GM18873 (cell line): ENCODE measurements at regions not wholly inside any gene's neighbourhood (a gene's known extent, or its start where the extent isn't known, plus 50 kb on each side); places are given as distances from the start of the nearest gene placed in this dataset.
"Not testable (repeated sequence)": the region's sequence is repeated elsewhere in the genome, so short reads cannot be mapped to it uniquely, and the experiment has no call there.

Source experiments
- ATAC-seq: cut with Tn5 transposase; IDR thresholded peaks from one replicate; pipeline ENCODE4 v1.9.1; 2021; ENCODE audit warnings: mild to moderate bottlenecking, moderate library complexity, moderate number of reproducible peaks; ENCODE audit not compliant: unreplicated experiment, low FRiP score

DNA sequence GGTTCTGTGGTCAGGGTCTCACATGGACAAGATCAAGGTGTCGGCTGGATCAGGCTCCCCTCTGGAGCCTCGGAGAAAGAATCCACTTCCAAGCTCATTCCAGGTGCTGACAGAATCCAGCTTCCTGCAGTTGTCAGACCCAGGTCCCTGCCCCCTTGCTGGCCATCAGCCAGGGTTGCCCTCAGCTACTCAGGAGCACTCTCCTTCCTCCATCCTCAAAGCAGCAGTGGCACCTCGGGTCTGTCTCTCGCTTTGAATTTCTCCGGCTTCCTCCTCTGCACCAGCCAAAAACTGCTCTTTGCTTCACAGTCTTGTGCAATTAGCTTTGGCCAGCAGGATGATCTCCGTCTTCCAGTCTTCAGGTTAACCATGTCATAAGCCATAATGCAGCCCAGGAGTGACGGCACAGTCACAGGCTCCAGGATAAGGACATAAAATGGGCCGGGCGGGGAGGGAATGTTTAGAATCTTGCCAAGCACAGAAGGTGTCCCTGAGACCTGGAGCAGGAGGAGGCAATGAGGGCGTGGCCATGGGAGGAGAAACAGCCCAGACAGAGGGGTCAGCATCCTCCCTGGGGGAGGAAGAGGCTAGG, 79.4 kb upstream of the SLC25A33 start:
- no peak for ATAC-seq

DNA sequence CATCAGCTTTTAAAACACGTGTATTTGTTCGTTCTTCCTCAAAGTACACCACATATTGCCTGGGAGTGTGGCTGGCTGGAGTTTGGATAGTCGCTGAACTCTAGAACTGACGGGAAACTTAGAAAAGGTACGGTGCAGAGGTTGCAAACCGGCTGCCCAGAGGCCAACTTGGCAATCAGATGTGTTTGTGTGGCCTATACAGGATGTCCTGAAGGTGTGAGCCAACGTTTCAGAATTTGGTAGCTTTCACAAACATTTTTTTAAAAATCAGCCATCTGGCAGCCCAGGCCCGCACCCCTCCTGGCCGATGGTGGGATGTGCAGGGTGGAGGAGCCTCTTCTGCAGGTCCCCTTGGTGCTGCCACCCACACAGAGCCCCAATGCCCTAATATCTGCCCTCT, 73.6 kb upstream of the SLC25A33 start:
- ATAC-seq: no peak

DNA sequence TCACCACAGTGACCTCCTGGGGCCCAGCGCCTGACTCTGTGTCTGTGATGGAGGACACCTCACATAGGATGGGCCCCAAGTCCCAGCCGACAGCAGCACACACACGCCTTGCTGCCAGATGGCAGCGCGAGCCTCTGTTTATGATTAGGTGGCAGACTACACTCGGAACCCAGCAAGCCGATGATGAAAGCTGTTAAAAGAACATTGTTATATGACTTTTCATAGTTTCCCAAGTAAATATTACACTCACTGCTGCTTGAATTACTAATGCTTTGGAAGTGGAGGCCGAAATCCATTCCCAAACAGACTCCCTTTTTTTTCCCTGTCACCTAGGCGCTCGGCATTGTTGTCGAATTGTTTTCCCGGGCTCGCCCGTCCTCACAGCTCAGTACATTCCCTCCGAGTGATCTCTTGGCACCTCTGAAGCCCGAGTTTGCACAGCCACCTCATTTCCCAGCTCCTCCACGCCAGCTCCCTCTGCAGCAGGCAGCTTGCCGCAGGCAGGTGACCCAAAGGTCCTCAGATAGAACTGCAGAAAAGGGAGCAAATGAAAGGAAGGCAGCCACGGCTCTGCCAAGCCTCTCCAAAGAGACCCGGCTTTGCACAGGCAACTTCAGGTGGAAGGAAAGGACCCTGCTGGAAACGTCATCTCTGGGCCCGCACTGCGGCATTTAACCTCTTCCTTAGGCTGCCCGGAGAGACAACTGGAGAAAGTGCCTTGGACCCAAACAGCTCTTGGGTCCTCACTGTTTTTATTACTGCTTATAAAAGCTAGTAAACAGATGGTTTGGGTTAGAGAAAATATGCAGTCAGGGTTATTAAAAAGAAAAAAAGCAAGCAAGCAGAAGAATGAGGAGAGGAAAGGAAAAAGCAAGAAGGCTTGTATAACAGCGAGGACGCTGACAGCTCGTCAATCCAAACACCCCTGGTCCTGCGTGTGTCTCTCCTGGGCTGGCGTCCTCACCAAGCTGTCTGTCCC, 72.2 kb upstream of the SLC25A33 start:
- ATAC-seq: no peak

DNA sequence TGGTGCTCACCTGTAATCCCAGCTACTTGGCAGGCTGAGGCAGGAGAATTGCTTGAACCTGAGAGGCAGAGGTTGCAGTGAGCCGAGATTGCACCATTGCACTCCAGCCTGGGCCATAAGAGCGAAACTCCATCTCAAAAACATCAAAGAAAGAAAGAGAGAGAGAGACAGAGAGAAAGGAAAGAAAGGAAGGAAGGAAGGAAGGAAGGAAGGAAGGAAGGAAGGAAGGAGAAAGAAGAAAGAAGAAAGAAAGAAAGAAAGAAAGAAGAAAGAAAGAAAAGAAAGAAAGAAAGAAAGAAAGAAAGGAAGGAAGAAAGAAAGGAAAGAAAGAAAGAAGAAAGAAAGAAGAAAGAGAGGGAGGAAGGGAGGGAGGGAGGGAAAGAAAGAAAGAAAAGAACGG, 69.4 kb upstream of the SLC25A33 start:
- ATAC-seq: not testable (repeated sequence)

DNA sequence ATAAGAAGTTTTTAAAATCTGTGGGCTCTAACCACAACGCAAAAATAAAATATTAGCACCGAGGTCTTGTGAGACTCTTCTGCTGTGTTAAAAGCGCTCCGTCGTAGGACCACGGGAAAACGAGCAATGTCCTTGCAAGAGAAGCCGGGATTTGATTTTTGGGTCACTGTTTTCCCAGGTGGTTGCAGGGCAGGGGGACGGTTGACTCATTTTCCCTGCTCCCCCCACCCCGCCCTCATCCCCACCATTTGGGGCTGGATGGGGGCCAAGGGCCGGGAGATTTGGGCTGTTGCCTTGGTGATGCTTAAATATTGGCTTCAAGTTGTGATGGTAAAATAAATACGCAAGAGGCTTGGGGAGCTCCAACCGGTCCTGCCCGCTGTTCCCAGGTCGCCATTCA, 67.6 kb upstream of the SLC25A33 start:
- no peak for ATAC-seq

DNA sequence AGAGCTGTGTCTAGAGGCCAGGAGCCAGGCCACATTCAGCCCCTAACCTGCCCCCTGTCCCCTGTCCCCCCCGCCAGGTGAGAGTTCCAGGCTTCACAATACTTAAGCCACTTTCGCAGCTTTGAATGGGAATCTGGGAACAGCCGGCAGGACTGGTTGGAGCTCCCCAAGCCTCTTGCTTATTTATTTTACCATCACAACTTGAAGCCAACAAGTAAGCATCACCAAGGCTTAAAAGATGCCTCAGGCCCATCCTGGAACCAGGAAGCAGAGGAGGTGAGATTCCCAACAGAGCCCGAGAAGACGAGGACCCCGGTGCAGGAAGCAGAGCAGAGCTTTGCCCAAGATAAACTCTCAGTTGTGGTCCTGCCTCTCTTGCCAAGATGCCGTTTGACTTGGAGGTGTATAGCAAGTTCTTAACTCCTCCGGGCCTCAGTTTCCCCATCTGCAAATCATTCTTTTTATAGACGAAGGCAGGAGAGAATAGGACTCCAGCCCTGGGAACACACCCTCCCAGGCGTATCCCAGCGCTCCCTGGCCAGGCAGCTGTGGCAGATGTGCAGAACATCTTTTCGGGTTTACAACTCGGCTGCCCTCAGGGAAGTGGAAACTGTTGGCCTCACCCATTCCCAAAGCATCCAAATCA, 66.8 kb upstream of the SLC25A33 start:
- no peak for ATAC-seq

DNA sequence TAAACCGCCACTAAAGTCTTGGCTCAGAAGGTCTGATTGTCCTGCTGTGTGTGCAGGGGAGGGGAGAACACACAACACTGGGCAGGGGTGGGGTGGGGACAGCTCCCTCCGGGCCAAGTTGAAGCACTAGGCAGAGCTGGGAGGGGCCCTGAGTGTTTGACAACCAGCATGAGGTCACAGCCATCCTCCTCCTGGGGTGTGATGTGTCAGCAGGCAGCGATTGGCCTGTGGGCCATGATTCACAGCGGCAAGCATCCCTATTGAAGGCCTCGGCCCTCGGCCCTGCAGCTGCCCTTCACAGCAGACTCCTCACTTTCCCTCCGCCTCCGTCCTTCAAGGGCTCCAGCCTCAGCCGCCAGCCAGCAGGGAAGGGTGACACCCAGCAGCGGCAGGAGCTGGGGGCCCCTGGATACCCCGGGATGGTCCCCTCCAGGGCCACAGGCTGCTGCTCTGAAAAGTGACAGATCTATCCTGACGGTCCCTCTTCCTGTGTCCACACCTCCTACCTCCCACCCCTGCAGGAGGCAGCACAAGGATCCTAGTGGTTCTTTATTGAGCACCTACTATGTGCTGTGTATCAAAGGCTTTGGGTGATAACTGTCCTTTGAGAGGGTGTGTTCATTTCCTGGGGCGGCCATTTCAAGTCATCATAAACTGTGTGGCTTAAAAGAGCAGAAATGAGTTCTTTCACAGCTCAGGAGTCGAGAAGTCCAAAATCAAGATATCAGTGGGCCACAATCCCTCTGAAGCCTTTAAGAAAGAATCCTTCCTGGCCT, 66.0 kb upstream of the SLC25A33 start:
- ATAC-seq: no peak

DNA sequence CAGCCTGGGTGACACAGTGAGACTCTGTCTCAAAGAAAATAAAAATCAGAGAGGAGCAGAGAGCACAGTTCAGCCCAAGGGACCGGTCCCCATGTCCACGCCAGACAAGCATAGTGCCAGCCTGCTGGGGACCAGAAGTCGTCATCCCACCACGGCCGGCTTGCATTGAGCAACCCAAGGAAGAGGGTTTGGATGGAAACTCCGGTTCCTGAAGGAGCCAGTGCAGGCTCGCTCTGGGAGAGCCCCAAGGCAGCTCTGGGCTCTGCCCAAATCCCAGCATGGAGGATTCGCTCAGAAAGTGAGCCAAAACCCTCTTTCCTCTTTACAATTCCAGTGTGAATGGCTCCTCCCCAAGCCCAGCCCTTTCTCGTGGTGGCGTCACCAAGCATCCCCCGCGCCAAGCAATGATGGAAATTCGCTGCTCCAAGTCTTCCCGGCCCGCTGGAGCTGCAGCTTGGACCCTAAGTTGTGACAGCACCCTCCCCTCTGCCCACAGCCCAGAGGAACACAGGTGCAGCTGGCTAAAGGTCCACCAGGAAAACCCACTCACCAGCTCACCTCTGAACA, 64.1 kb upstream of the SLC25A33 start:
- no peak for ATAC-seq

DNA sequence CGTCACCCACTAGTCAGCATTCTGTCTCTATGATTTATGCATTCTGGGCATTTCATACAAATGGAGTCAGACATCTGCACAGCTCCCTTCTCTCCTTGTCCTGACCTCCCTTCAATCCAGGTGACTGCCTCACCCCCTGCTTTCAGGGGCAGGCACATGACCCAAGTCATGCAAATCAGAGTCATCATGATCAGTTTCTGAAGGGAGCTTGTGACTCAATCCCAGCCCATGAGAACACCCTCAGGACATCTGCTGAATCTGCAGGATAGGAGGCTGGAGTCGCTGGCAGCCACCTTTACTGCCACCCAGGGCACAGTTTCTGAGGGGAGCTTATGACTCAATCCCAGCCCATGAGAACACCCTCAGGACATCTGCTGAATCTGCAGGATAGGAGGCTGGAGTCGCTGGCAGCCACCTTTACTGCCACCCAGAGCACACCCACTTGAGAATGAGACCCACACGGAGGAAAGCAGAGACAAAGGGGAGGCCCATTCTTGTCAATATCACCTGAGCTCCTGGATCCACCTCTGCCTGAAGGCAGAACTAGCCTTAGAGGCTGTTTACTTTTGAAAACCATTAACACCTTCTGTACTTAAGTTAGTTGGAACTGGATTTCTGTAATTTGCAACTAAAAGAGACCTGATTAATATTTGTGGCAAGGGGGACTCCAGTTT, 62.3 kb upstream of the SLC25A33 start:
- no peak for ATAC-seq

DNA sequence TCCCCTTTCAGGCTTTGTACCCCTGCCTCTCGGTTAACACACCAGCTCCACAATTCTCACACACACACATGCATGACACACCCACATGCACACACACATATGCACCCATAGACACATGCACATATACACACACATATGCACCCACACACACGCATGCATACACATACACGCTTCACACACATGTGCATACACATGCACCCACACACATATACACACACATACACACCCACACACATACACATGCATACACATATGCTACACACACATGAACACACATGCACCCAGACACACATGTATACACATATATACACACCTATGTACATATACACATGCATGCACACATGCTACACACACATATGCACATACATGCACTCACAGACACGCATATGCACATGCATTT, 61.7 kb upstream of the SLC25A33 start:
- no peak for ATAC-seq

DNA sequence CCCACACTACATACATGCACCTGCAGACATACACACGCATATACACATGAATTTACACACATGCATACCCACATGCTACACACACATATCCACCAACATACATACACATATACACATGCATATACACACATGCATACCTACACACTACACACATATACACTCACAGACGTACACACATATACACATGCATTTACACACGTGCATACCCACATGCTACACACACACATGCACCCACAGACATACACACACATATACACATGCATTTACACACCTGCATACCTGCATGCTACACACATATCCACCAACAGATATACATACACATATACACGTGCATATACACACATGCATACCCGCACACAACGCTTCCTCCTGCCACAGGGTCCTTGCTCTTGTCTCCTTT, 61.2 kb upstream of the SLC25A33 start:
- no peak for ATAC-seq

DNA sequence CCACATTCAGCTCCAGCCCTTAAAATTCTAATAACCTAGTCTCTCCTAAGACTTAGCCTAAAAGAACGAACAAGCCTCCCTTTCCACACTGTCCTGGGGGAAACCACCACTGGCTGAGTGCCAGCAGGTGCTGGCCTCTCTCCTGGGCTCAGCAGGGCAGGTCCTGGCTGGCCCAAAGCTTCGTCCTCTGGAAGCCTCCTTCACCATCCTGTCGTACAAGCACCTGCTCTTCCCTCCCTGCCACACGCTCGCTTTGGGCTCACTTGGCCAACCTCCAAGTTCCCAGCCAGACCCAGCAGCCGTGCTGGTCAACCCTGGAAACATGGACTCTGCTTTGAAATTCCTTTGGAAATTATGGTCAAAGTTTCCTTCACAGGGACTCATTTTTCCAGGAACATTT, 58.2 kb upstream of the SLC25A33 start:
- ATAC-seq: no peak

DNA sequence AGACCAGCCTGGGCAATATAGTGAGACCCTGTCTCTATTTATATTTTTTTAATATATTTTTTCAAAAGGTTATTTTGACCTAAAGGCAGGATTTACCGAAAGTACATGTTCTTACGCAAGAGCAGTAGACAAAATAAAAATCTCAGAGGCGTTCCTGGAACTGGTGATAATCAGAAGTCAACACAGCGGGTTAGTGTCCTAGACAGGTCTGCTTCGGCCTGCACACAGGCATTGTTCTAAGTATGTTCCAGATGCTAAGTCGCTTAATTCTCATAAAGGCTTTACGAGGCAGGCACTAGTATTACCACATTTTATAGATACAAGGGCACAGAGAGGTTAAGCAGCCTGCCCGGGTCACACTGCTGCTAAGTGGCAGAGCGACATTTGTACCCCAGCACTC, 56.9 kb upstream of the SLC25A33 start:
- ATAC-seq: no peak

DNA sequence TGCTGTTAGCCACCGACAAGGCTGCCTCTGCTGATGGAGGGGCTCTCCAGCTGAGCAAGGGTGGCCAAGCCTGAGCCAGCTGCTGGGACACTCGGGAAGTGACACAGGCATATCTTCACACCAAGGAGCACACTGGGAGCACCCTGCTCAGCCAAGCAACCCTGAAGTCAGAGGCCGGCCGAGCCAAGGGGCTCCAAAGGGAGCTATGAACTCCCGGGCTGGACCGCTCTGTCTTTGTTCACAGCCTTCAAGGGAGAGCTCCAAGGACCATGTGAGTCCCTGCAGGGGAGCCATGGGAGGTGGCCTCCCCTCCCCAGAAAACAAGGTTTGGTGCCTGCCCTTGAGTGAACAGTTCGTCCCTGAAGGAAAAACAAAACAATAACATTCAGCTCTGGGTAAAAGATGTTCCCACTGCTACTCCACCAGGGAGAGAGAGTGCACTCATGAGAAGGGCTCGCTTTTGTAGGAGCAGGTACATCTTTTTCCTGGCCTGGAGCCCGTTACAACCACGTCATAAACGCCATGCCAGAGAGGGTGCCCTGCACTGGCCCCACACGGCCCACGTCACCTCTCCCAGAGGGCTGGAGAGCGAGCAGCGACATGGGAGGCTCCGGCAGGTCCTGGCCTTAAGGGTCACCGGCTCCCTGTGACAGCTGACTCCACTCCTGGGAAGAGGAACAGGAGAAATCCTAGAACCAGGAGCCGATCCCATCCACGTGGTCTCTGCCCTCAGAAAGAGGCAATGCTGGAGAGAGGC, 56.3 kb upstream of the SLC25A33 start:
- no peak for ATAC-seq

DNA sequence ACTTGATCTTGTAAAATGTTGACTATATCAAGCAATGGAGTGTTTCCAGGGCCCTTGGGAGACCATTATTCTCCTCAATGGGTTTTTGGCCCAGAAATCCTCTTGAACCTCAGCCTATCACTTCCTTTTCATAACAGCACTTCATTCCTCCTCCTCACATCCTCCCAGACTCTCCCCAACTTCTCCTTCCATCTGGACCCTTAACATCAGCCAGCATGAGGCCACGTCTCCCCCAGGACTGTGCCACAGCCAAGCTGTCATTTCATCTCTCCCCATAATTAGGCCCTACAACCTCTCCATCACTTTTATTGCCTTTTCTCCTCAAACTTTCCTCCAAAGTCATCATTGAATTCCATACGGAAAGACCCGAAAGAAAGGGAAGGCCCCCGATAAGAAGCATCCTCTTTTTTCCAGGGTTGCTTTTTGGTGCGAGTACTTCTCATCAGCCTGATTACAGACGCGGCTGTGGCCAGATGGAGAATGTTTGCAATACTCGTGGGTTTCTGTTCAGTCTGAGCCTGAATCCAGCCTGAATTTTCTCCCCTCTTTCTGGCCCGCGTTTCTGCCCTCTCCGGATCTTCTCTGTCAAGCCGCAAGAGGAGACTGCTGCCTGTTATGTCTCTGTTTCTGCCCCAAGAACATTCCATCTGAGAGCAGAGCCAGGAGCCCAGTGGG, 52.7 kb upstream of the SLC25A33 start:
- no peak for ATAC-seq
